Neural progenitor cell (in vitro differentiated cells): ENCODE measurements at regions not wholly inside any gene's neighbourhood (a gene's known extent, or its start where the extent isn't known, plus 50 kb on each side); places are given as distances from the start of the nearest gene placed in this dataset.

Experiments
- EZH2 ChIP-seq: fragments of 200-600 bp; sonication (generic); IDR thresholded peaks from 2 replicates; pipeline ENCODE4 v1.6.1; 2017; ENCODE audit warnings: antibody characterized with exemption, mild to moderate bottlenecking, moderate library complexity
- EZH2phosphoT487 ChIP-seq: fragments of 200-600 bp; sonication (generic); IDR thresholded peaks from 2 replicates; pipeline ENCODE4 v1.6.1; 2017; ENCODE audit warnings: antibody characterized with exemption
- TF ChIP-seq, protein P1 (sequence below): fragments of 200-600 bp; sonication (generic); IDR thresholded peaks from 2 replicates; pipeline ENCODE4 v1.5.1; 2017; ENCODE audit warnings: antibody characterized with exemption, mild to moderate bottlenecking

DNA sequence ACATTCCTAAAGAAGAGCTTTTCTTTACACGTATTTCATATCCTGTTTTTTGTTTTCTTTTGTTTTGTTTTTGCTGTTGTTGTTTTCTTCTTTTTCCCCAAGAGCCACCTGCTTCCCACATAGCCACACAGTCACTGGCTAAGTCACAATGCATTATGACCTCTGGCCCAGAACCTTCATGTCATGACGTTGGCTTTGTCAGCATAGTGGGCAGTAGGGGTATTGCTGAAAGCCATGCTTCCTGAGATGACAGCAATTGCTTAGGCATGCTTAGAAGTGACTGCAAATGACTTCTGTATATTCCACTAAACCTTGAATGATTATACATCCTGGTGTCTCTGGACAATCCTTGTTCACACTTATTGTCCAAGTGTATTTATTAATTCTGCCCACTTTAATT is 375.8 kb downstream of the TAF11L14 start:
- TF ChIP-seq, protein P1, sequence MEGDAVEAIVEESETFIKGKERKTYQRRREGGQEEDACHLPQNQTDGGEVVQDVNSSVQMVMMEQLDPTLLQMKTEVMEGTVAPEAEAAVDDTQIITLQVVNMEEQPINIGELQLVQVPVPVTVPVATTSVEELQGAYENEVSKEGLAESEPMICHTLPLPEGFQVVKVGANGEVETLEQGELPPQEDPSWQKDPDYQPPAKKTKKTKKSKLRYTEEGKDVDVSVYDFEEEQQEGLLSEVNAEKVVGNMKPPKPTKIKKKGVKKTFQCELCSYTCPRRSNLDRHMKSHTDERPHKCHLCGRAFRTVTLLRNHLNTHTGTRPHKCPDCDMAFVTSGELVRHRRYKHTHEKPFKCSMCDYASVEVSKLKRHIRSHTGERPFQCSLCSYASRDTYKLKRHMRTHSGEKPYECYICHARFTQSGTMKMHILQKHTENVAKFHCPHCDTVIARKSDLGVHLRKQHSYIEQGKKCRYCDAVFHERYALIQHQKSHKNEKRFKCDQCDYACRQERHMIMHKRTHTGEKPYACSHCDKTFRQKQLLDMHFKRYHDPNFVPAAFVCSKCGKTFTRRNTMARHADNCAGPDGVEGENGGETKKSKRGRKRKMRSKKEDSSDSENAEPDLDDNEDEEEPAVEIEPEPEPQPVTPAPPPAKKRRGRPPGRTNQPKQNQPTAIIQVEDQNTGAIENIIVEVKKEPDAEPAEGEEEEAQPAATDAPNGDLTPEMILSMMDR: peak; percentile 12
- TF ChIP-seq EZH2 (no peak), EZH2phosphoT487 (no peak)
